Left lung (tissue), 4 donors: ENCODE measurements at regions not wholly inside any gene's neighbourhood (a gene's known extent, or its start where the extent isn't known, plus 50 kb on each side); places are given as distances from the start of the nearest gene placed in this dataset.

Experiments used
- ATAC-seq: fragments of 200-7000 bp; cut with Tn5 transposase; one replicate; pipeline ENCODE4 v1.9.1; 2020; ENCODE audit warnings: moderate library complexity
- DNase-seq, 4 donors: peaks; one replicate each; pipeline ENCODE4 v3.0.0-alpha.2; 2013 to 2020
- H3K27ac ChIP-seq, 2 donors: fragments of 200-600 bp; sonication (generic) in 1 of 2; one replicate each; pipeline versions ENCODE4 v1.5.0 to v1.8.0; 2020 to 2021
- H3K27me3 ChIP-seq, 2 donors: fragments of 200-600 bp; sonication (generic) in 1 of 2; one replicate each; pipeline versions ENCODE4 v1.5.0 to v1.8.0; 2020 to 2021
- H3K36me3 ChIP-seq, 2 donors: fragments of 200-600 bp; sonication (generic) in 1 of 2; one replicate each; pipeline versions ENCODE4 v1.5.0 to v1.8.0; 2020 to 2021
- H3K4me1 ChIP-seq, 2 donors: fragments of 200-600 bp; one replicate each; pipeline ENCODE4 v1.8.0; 2021
- H3K4me3 ChIP-seq, 2 donors: fragments of 200-600 bp; sonication (generic) in 1 of 2; one replicate each; pipeline versions ENCODE4 v1.5.0 to v1.8.0; 2020 to 2021; ENCODE audit warnings: mild to moderate bottlenecking in 1 of 2
- H3K9me3 ChIP-seq, 2 donors: fragments of 200-600 bp; sonication (generic) in 1 of 2; one replicate each; pipeline versions ENCODE4 v1.5.0 to v1.8.0; 2020 to 2021
- intact Hi-C, 2 donors: fragments of 100-400 bp; cut with DNase I; formaldehyde crosslinking; loops; one replicate each; pipeline versions ENCODE4 v1.11.2 to v1.14.2; 2022
- TF ChIP-seq, protein P1 (sequence below), 2 donors: fragments of 200-600 bp; sonication (generic) in 1 of 2; IDR thresholded peaks; one replicate each; pipeline versions ENCODE4 v1.5.0 to v1.8.0; 2021; ENCODE audit warnings: antibody characterized with exemption in 2 of 2
- donor health status: DM: no; HTN: yes; CAD: no.
- donor health status: DM: no; HTN: no; CAD: no.

DNA sequence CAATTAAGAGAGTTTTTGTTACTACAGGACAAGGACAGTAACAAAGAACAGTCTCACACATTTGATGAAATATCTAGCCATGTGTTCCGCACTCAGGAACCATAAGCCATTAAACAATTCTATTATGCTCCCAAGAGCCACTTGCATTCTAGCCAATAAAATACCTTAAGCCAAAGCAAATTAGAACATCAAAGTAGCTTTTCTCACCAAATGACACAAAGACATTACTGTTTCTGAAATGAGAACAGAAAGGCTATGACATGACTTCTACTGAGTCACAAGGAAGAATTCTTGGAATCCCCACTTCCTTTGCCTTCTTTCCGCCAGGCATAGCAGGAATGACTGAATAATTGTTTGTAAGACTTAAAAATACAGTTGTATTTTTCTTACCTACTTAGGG lies 445.8 kb downstream of the ATP23 start:
- no peak for DNase-seq
- Histone ChIP-seq H3K36me3 (no peaks in the 10 kb centered on the region), H3K4me3 (no peak overlapping the region), H3K27me3 (no peaks in the 10 kb centered on the region), H3K9me3 (no peaks in the 10 kb centered on the region), H3K4me1 (no peaks in the 10 kb centered on the region), H3K27ac (no peak overlapping the region)
- TF ChIP-seq, protein P1, sequence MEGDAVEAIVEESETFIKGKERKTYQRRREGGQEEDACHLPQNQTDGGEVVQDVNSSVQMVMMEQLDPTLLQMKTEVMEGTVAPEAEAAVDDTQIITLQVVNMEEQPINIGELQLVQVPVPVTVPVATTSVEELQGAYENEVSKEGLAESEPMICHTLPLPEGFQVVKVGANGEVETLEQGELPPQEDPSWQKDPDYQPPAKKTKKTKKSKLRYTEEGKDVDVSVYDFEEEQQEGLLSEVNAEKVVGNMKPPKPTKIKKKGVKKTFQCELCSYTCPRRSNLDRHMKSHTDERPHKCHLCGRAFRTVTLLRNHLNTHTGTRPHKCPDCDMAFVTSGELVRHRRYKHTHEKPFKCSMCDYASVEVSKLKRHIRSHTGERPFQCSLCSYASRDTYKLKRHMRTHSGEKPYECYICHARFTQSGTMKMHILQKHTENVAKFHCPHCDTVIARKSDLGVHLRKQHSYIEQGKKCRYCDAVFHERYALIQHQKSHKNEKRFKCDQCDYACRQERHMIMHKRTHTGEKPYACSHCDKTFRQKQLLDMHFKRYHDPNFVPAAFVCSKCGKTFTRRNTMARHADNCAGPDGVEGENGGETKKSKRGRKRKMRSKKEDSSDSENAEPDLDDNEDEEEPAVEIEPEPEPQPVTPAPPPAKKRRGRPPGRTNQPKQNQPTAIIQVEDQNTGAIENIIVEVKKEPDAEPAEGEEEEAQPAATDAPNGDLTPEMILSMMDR (IDR thresholded peaks at IDR 0.05), result no peak
- intact Hi-C loops, result no loop called here
- no peak for ATAC-seq

DNA sequence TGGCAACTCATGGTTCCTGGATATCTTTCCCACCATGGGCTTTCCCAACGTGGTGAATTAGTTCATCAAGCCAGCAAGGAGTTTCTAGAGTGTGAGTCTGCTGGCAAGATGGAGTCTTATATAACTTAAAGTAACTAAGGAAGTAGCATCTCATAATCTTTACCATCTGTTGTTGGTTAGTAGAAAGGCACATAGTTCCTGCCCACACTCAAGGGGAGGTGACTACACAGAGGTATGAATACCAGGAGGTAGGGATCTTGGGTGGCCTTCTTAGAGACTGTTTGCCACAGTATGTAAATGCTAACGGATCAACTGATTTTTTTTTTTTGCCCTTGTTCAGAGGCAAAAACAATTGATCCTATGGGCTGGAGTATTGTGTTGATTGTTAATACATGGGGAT lies 446.9 kb downstream of the ATP23 start:
- DNase-seq (no peak), ATAC-seq (no peak)
- intact Hi-C loops, result no loop called here
- H3K4me1 ChIP-seq, result no peaks in the 10 kb centered on the region
- no peak overlapping the region for H3K27ac ChIP-seq
- H3K4me3 ChIP-seq, result no peak overlapping the region
- H3K36me3 ChIP-seq, result no peaks in the 10 kb centered on the region
- H3K27me3 ChIP-seq, result no peaks in the 10 kb centered on the region
- no peaks in the 10 kb centered on the region for H3K9me3 ChIP-seq
- TF ChIP-seq, protein P1 (IDR thresholded peaks at IDR 0.05), result no peak

DNA sequence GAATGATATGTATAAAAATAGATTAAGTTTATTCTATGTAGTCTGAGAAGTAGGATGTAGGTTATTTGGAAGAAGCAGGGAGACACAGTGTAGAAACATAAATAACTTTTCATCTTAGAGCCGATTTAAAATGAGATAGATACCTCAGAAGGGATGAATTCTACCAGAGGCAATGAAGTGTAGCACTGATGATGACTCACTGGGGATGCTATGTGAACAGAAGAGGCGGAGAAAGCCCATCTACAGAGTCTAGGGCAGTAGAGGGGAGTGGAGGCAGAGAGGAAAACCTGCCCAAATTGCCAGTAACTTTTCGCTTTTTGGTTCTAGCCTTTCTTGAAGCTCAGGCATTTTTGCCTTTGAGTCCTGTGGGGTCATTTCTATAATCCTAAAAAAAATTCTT lies 451.8 kb downstream of the ATP23 start:
- Histone ChIP-seq H3K36me3 (no peaks in the 10 kb centered on the region), H3K4me3 (no peak overlapping the region), H3K27ac (no peak overlapping the region), H3K9me3 (no peaks in the 10 kb centered on the region), H3K27me3 (no peaks in the 10 kb centered on the region), H3K4me1 (no peaks in the 10 kb centered on the region)
- DNase-seq (no peak), ATAC-seq (no peak)
- intact Hi-C loops, result no loop called here
- TF ChIP-seq, protein P1 (IDR thresholded peaks at IDR 0.05), result no peak

DNA sequence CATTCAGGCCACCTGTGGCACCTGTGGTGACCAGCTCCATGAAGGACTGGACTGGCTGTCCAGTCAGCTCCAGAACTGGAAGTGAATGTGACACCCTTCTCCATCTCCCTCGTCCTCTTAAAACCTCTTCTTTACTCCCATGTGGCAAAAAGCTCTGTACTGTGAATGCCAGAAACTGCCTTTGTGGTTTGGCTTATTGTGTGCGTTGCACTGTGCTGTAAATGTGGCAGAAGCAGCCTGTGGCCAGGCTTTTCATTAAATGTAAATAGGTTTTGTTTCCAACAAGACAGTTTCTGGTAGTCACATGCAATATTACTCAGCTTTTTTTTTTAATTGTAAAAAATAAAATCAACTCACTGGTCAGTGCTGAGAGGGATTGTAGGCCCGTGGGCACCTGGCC lies 453.7 kb downstream of the ATP23 start:
- DNase-seq (no peak), ATAC-seq (no peak)
- H3K27ac ChIP-seq, result no peak overlapping the region
- H3K9me3 ChIP-seq, result no peaks in the 10 kb centered on the region
- no peak overlapping the region for H3K4me3 ChIP-seq
- H3K27me3 ChIP-seq, result no peaks in the 10 kb centered on the region
- intact Hi-C loops, result no loop called here
- TF ChIP-seq, protein P1 (IDR thresholded peaks at IDR 0.05), result no peak
- H3K4me1 ChIP-seq, result no peaks in the 10 kb centered on the region
- no peaks in the 10 kb centered on the region for H3K36me3 ChIP-seq

DNA sequence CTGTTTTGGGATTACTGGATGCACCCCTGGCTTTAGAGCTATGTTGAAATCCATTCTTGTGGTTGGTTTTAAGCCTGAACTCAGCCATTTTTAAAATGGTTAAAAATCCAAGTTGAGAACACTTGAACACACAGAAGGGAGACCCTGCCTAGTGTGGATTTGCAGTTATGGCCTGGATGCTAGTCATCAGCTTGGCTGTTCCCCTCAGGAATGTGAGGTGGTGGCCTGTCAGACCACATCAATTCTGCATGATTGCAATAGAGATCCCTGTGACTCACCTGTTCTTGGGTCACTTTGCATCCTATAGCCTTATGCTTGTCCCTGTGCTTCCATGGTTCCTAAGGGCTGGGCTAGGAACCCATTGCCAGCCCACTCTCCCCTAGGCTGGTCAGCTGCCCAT lies 454.1 kb downstream of the ATP23 start:
- Histone ChIP-seq H3K4me1 (no peaks in the 10 kb centered on the region), H3K27me3 (no peaks in the 10 kb centered on the region), H3K4me3 (no peak overlapping the region), H3K27ac (no peak overlapping the region), H3K9me3 (no peaks in the 10 kb centered on the region), H3K36me3 (no peaks in the 10 kb centered on the region)
- intact Hi-C loops, result no loop called here
- TF ChIP-seq, protein P1 (IDR thresholded peaks at IDR 0.05), result no peak
- no peak for ATAC-seq
- no peak for DNase-seq
